ENCODE measurements at regions not wholly inside any gene's neighbourhood (a gene's known extent, or its start where the extent isn't known, plus 50 kb on each side); places are given as distances from the start of the nearest gene placed in this dataset.

DNA sequence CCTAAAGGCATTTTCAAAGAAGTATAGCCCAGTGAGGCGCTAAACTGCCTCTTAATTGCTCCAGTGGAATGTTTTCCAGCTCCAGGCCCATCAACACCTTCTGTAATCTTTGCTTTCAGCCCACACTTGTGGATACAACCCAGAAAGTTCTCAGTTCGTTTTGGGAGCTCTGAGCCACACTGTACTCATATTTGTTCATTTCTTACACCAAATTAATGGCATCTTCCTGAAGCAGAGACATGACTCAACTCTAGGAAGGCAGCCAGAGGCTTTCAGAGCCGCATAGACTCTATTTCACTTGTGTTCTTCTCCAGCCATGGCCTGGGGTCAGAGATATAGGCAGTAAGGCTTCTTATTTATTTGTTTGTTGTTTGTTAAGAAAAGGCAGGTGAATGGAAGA, 175.5 kb upstream of the NCAM1 start:
- Histone ChIP-seq H2AFZ (ENCODE audit: low read length) (no peak overlapping the region), H3K4me2 (ENCODE audit: insufficient read depth, low read length) (no peak overlapping the region), H3K4me1 (ENCODE audit: insufficient read depth, low read length) (no peaks in the 10 kb centered on the region), H3K36me3 (ENCODE audit: insufficient read depth, low read length) (no peaks in the 10 kb centered on the region), H3K27ac (ENCODE audit: low read depth, low read length) (no peak overlapping the region), H3K4me3 (ENCODE audit: insufficient read depth, low read length) (no peak overlapping the region), H4K20me1 (ENCODE audit: insufficient read depth, low read length) (no peaks in the 10 kb centered on the region), H3K27me3 (ENCODE audit: insufficient read depth, low read length) (no peaks in the 10 kb centered on the region), H3K9me3 (ENCODE audit: low read depth, low read length) (no peaks in the 10 kb centered on the region), H3K79me2 (ENCODE audit: insufficient read depth, low read length) (no peaks in the 10 kb centered on the region)
- TF ChIP-seq, protein P1, sequence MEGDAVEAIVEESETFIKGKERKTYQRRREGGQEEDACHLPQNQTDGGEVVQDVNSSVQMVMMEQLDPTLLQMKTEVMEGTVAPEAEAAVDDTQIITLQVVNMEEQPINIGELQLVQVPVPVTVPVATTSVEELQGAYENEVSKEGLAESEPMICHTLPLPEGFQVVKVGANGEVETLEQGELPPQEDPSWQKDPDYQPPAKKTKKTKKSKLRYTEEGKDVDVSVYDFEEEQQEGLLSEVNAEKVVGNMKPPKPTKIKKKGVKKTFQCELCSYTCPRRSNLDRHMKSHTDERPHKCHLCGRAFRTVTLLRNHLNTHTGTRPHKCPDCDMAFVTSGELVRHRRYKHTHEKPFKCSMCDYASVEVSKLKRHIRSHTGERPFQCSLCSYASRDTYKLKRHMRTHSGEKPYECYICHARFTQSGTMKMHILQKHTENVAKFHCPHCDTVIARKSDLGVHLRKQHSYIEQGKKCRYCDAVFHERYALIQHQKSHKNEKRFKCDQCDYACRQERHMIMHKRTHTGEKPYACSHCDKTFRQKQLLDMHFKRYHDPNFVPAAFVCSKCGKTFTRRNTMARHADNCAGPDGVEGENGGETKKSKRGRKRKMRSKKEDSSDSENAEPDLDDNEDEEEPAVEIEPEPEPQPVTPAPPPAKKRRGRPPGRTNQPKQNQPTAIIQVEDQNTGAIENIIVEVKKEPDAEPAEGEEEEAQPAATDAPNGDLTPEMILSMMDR (IDR thresholded peaks at IDR 0.05; ENCODE audit: extremely low read depth, low read depth, low read length): no peak
- no peak for DNase-seq (ENCODE audit: insufficient read length, low spot score, missing footprints)

DNA sequence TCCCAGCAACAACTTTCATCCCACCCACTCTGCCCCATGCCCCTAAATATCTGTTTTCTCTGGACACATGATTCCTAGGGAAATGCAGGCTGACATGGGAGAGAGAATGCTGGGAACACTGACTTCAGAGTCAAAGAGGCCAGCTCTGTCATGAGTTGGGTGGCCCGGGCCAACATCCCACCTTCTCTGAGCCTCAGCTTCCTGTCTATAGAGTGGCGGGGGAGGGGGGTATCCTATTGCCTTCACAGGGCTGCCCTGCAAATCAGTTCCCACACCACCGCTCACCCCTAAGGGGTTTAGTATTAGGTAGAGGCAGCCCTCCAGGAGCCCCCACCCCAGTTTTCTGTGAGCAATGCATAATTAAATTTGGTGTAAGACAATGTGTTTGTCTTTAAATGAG, 175.0 kb upstream of the NCAM1 start:
- Histone ChIP-seq H3K9me3 (ENCODE audit: low read depth, low read length) (no peaks in the 10 kb centered on the region), H3K4me3 (ENCODE audit: insufficient read depth, low read length) (no peak overlapping the region), H3K36me3 (ENCODE audit: insufficient read depth, low read length) (no peaks in the 10 kb centered on the region), H3K79me2 (ENCODE audit: insufficient read depth, low read length) (no peaks in the 10 kb centered on the region), H3K4me1 (ENCODE audit: insufficient read depth, low read length) (no peaks in the 10 kb centered on the region), H2AFZ (ENCODE audit: low read length) (no peak overlapping the region), H3K4me2 (ENCODE audit: insufficient read depth, low read length) (no peak overlapping the region), H3K27me3 (ENCODE audit: insufficient read depth, low read length) (no peaks in the 10 kb centered on the region), H3K27ac (ENCODE audit: low read depth, low read length) (no peak overlapping the region), H4K20me1 (ENCODE audit: insufficient read depth, low read length) (no peaks in the 10 kb centered on the region)
- no peak for DNase-seq (ENCODE audit: insufficient read length, low spot score, missing footprints)
- TF ChIP-seq, protein P1 (IDR thresholded peaks at IDR 0.05; ENCODE audit: extremely low read depth, low read depth, low read length): no peak

DNA sequence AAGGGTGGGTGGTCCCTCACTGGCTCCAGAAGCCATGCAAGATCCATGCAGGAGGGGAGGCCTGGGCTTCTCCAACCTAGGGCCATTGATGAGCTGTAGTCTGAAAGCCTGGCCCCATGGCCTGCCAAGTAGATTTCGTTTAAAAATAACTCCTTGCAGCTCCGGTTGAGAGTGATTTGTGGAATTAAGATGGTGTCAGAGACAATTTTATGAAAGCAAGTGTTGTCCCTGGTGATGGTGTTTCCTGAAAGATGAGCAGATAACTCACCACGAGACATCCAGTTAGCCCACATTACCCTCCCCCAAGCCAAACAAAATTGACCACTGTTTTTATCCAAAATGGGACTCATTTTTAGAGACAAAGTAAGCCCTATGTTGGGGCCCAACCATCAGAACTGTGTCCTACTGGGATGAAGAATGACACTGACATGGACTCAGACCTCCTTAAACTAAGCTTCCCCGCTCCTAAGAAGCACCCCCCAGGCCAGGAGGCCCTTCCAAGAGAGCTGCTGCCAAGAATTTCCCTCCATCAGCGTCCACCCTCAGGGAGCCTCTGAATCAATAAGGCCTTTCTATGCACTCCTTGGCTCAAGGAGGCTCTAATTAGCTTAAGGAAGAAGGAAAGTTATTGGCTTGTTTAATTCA, 174.2 kb upstream of the NCAM1 start:
- no peaks in the 10 kb centered on the region for H3K79me2 ChIP-seq (ENCODE audit: insufficient read depth, low read length)
- H3K27ac ChIP-seq (ENCODE audit: low read depth, low read length): no peak overlapping the region
- H3K4me3 ChIP-seq (ENCODE audit: insufficient read depth, low read length): no peak overlapping the region
- H3K27me3 ChIP-seq (ENCODE audit: insufficient read depth, low read length): no peaks in the 10 kb centered on the region
- no peak overlapping the region for H3K4me2 ChIP-seq (ENCODE audit: insufficient read depth, low read length)
- H3K9me3 ChIP-seq (ENCODE audit: low read depth, low read length): no peaks in the 10 kb centered on the region
- no peak overlapping the region for H2AFZ ChIP-seq (ENCODE audit: low read length)
- no peak for DNase-seq (ENCODE audit: insufficient read length, low spot score, missing footprints)
- TF ChIP-seq, protein P1 (IDR thresholded peaks at IDR 0.05; ENCODE audit: extremely low read depth, low read depth, low read length): no peak
- H3K4me1 ChIP-seq (ENCODE audit: insufficient read depth, low read length): no peaks in the 10 kb centered on the region
- H3K36me3 ChIP-seq (ENCODE audit: insufficient read depth, low read length): no peaks in the 10 kb centered on the region
- no peaks in the 10 kb centered on the region for H4K20me1 ChIP-seq (ENCODE audit: insufficient read depth, low read length)

DNA sequence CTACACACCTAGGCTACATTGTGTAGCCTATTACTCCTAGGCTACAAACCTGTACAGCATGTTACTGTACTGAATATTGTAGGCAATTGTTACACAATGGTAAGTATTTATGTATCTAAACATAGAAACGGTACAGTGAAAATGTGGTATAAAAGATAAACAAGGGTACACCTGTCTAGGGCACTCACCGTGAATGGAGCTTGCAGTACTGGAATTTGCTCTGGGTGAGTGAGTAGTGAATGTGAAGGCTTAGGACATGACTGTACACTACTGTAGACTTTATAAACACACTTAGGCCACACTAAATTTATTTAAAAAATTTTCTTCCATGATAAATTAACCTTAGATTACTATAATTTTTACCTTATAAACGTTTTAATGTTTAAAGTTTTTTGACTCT, 171.7 kb upstream of the NCAM1 start:
- Histone ChIP-seq H4K20me1 (ENCODE audit: insufficient read depth, low read length) (no peaks in the 10 kb centered on the region), H3K4me1 (ENCODE audit: insufficient read depth, low read length) (no peaks in the 10 kb centered on the region), H3K4me2 (ENCODE audit: insufficient read depth, low read length) (no peak overlapping the region), H3K36me3 (ENCODE audit: insufficient read depth, low read length) (no peaks in the 10 kb centered on the region), H3K9me3 (ENCODE audit: low read depth, low read length) (no peaks in the 10 kb centered on the region), H2AFZ (ENCODE audit: low read length) (no peak overlapping the region), H3K27ac (ENCODE audit: low read depth, low read length) (no peak overlapping the region), H3K79me2 (ENCODE audit: insufficient read depth, low read length) (no peaks in the 10 kb centered on the region), H3K4me3 (ENCODE audit: insufficient read depth, low read length) (no peak overlapping the region), H3K27me3 (ENCODE audit: insufficient read depth, low read length) (no peaks in the 10 kb centered on the region)
- TF ChIP-seq, protein P1 (IDR thresholded peaks at IDR 0.05; ENCODE audit: extremely low read depth, low read depth, low read length): no peak
- no peak for DNase-seq (ENCODE audit: insufficient read length, low spot score, missing footprints)

All from osteoblast (primary cell).